Activated CD4-positive, alpha-beta T cell treated with anti-CD3 and anti-CD28 coated beads, Interleukin-2, amount 50 U/mL, for 16 hours (primary cell): ENCODE measurements at regions not wholly inside any gene's neighbourhood (a gene's known extent, or its start where the extent isn't known, plus 50 kb on each side); places are given as distances from the start of the nearest gene placed in this dataset.

ENCODE experiments used
- DNase-seq: peaks from one replicate; pipeline ENCODE4 v3.0.0-alpha.2; 2020

DNA sequence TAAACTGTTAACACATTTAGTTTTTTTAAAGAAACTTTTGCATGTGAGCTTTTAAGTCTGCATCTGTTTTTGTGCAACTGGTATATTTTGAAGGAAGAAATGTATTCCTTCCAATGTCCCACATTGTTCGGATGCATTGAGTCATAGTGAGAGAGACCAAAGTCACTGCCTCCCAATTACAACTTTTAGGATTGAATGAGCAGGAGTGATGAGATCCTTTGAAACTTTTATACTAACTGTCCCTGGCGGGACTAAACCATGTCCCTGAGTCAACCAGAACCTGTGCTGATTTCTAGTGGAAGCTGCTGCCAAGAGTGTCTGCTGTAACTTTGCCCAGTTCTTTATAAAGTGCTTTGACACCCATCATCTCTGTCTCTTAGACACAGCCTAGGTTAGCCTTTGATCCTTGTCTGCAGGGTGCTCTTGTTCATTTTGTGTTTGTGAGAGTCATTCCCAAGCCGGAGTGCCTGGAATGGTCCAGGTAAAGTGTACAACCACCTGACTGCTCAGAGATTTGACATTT lies 122.7 kb downstream of the ZNF518B start:
- no peak for DNase-seq

- no peak for DNase-seq
Measured at GRCh38 chr4:10333942-10334341, 123.3 kb downstream of the ZNF518B start.

GRCh38 chr4:10326075-10326474 lies 131.2 kb downstream of the ZNF518B start:
- no peak for DNase-seq

- no peak for DNase-seq
Measured at GRCh38 chr4:10321931-10322330, 135.3 kb downstream of the ZNF518B start.

- DNase-seq, result no peak
Measured at GRCh38 chr4:10320130-10320529, 137.1 kb downstream of the ZNF518B start.

GRCh38 chr4:10317345-10317744 lies 139.9 kb downstream of the ZNF518B start:
- DNase-seq, result no peak

DNA sequence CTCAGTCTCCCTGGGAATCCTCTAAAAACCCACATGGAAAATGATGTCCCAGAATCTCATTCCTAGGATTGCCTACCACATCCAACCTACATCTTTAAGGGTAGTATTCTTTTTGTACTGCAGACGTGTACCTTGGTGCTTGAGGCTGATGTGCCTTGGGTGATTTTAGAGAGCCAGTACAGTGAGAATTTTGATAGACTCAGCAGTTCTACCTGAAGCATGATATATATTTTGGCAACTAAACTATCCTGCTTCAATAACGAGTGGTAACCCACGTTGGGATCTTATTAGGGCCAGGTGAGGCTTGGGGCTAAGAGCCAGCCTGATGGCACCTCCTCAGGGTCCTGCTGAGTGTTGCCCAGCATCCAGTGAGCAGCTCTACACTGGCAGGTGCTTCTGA lies 140.4 kb downstream of the ZNF518B start:
- DNase-seq, result no peak

DNA sequence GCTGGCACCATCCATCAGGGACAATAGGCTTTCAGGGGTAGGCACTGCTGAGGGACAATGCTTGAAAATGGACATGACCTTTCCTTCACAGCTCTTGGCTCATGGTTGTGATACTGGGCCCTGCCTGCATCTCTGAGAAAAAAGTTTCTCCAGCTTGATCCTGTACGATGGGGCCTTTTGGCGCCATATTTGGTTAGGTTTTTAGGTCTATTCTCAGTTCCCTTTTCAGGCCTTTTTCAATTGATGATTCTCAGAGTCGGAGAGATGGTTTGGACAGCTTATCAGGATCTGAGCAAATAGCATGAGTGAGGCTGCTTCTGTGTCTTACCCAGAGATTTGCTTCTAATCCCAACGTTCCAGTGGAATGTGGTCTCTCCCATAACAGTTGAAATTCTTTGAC lies 141.6 kb downstream of the ZNF518B start:
- DNase-seq, result no peak

DNA sequence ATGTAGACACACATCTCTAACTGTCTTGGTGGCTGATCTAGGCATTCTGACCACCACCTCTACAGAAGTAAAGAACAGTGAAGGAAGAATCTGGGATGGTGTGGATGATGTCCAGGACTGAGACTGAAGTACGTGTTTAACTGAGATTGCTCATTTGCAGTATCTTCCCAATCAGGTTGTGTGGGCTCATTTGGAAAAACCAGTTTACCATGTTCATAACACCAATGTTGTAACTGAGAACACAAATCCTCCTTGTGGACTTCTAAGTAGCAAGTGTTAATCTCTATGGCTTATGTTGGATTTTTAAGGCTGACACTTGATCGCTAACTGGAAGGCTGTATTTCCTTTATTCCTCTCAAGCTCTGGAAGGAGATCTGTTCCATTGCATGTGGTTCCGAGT lies 144.7 kb downstream of the ZNF518B start:
- no peak for DNase-seq

DNA sequence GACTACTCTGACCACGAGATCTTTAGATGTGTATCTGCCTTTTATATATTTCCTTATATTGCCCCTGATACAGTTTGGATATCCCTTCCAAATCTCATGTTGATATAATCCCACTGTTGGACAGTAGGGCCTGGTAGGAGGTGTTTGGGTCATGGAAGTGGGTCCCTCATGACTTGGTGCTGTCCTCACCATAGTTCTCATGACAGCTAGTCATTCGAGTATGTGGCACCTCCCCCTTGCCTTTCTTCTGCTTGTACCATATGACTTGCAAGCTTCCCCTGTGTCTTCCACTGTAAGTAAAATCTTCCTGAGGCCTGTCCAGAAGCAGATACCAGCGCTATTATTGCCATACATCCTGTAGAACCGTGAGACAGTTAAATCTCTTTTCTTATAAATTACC lies 145.3 kb downstream of the ZNF518B start:
- DNase-seq, result no peak

- no peak for DNase-seq
Measured at GRCh38 chr4:10305816-10306215, 151.4 kb downstream of the ZNF518B start.

DNA sequence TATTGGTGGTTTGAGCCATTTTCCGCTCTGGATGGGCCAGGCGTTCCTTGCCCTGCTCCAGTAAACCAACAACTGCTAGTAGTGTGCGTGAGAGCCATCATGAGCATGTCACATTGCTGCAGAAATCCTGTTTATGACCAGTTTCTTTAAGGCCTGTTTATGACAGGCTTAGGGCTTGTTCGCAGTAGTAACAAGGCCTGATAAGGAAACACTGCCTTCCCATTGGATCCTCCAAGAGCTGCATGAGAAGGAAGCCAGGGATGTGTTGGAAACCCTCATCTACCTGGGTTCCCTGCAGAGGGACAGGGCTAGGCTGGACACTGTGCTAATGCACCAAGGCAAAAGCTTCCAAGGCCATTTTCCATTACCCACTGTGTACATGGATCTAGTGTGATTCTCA lies 153.9 kb downstream of the ZNF518B start:
- no peak for DNase-seq

- DNase-seq, result no peak
Measured at GRCh38 chr4:10302096-10302495, 155.1 kb downstream of the ZNF518B start.

DNA sequence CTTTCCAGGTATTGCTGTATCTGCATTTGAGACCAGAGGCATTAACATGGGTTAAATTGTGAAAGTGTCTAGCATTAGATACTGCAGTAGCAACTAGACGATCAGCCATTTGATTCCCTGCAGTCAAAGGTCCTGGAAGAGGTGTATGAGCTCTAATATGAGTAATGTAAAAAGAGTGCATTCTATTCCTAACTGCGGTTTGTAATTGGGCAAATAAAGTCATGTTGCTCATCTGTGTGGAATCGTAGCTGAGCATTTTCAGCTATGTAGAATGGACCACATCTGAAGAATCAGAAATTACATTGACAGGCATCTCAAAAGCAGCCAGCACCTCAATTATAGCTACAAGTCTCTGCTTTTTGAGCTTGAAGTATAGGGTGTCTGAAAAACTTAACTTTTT lies 157.6 kb downstream of the ZNF518B start:
- no peak for DNase-seq

DNA sequence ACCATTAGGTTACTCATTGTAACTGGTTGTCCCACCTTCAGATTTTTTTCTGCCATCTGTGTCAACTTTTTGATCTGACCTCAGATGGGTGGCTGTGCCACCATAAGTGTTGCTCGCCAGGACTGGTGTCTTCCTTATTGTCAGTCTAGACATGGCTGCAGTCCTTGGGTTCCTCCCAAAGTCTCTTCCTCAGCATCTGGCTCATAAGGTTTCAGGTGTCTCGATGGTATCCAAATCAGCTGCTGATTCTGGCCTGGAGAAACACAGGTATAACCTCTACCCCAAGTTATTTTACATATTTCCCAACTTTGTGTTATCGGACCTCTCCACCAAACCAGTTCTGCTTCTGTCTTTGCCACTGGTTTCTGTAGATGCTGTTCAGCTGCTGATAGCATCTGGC lies 158.5 kb downstream of the ZNF518B start:
- DNase-seq, result no peak

DNA sequence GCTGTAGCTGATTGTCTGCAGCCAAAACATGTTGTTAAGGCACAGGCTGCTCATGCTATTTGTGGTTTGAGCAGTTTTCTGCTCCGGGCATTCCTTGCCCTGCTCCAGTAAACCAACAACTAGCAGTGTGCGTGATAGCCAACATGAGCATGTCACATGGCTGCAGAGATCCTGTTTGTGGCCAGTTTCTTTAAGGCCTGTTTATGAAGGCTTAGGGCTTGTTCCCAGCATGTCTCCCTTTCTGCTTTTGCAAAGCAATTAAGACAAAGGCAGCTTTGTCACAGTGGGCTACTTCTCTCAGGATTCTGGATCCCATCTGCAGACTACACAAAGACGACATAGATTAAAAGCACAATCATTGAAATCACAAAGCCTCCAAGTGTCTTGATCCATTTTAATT lies 160.5 kb downstream of the ZNF518B start:
- no peak for DNase-seq

GRCh38 chr4:10295301-10295700 lies 161.9 kb downstream of the ZNF518B start:
- DNase-seq, result no peak

DNA sequence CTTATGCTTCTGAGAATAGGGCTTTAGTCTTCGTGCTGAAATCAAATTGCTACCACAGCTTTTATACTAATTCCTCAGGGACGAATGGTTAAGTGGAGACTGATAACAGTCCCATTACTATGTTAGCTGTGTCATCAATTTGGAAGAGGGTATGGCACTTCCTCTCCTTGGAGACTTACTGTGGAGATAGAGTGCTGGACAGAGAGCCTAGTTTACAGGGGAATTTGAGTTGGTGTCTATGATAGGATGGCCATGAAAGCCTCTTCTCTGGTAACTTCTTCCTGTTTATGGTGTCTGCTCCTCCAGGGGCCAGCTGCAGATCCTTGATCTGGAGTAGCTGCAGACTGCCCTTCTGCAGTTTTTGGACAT lies 167.7 kb downstream of the ZNF518B start:
- DNase-seq, result no peak

DNA sequence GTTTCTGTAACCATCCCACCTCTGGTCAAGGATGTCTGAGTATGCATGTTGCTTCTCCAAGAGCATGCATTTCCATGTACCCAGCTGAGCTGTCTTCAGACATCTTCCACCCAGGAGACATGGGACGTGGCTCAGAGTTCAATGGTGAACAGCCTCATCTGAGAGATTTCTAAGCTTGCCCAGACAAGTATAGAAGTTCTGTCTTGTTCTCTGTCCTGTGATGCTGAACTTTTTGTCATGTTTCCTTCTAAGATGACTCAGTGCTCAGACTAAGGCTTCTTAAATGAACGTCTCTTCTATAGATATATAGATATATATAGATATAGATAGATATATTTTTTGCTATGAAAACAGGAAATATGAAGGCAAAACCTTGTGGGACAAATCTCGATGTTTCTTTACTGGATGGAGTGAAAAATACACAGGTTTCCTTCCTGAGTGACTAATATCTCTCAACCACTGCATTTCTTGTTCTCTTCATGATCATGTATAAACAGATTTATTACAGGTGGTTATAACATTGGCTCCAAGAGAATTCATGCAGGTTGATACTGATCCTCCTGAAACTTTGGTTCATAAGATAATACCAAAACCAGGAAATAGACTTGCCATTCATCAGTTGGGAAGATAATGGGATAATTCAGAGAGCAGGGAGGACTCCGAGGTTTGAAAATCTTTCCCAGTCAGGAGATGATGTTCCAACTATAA lies 168.2 kb downstream of the ZNF518B start:
- DNase-seq, result no peak

GRCh38 chr4:10285028-10285427 lies 168.4 kb upstream of the WDR1 start:
- DNase-seq, result no peak

DNA sequence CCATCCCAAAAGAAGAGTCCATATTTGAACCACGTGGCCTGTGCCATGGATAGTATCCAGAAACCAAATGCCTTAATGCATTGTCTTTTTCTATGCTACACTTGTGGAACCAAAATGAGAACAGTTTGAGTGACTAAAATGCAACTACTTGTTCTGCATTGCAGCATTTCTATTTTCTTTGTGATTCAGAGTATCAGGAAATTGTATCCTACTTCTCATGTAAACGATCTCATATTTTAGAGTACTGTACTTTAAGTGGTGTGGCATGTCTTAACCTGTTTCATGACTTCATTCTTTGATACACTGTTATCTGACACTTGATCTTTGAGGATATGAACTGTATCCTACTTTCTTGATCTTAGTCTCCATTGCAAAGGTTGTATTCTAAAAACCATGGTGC lies 167.2 kb upstream of the WDR1 start:
- no peak for DNase-seq

- no peak for DNase-seq
Measured at GRCh38 chr4:10281996-10282395, 165.4 kb upstream of the WDR1 start.

DNA sequence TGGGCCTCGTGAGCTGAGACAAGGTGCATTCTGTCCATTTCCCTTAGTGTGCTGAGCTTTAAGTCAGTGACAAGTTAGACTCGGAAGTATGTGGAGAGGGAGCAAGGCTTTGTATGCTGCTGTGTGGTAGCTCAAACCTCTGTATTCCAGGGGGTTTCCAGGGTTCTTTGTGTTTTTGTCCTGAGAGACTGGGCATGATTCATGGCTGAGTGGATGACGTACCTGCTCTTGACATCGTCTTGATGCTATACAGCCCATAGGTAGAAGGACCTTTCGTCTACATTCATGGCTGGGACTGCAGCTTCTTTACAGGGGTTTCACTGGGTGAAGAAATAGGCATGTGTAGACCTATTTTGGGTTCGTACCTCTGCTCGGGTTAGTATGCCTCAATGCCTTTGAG lies 162.7 kb upstream of the WDR1 start:
- no peak for DNase-seq

DNA sequence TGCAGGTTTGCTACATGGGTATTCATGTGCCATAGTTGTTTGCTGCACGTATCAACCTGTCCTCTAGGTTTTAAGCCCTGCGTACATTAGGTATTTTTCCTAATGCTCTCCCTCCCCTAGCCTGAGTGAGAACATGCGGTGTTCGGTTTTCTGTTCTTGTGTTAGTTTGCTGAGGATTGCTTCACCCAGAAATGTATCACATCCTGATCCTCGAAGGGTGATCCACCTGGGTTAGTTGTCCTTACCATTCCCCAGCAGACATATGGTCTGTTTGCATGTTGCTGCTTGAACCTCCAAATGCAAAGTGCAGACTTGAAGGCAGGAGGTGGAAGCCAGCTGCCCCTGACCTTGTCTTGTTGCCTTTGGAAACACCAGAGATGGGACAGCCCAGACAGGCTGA lies 161.5 kb upstream of the WDR1 start:
- no peak for DNase-seq

- no peak for DNase-seq
Measured at GRCh38 chr4:10276152-10276551, 159.6 kb upstream of the WDR1 start.
